ENCODE measurements at regions not wholly inside any gene's neighbourhood (a gene's known extent, or its start where the extent isn't known, plus 50 kb on each side); places are given as distances from the start of the nearest gene placed in this dataset.
A peak's percentile ranks its signal among the peaks of the same experiment; 100 is the strongest.

DNA sequence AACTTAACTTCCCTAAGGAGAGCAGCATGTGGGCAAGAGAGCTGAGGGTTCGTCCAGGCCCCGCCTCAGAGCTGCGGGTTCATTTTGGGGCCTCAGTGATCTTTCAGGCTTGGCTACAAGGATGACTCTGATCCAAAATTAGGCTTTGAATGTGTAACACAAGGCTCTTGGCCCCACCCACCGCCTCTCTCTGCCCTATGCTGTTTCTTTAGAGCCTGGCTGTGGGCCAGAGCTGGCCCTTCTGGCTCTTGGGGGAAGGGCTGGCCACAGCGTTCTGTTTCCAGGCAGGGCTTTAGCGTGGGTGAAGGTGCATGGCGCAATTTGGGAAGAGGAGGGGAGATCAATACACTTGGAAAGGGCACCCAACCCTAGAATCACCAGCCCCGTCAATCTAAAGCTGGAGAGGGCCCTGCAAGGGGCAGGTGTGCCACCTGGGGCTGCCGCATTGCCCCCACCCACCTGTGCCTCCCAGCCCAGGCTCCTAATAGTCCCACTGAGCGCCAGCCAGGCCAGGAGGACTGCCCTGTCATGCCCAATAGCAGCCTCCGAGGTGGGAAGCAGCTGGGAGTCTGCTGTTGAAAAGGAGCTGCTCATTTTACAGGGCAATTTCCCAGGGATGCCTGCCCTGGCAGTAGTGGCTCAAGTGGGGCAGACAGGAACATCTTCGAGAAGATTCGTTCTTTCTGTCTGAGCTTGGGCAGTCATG is 84.5 kb upstream of the MAML3 start:
- Histone ChIP-seq H3K4me3 (no peak overlapping the region), H3K27me3 (no peaks in the 10 kb centered on the region), H3K9me3 (no peaks in the 10 kb centered on the region), H3K36me3 (no peaks in the 10 kb centered on the region), H3K27ac (peak overlapping the region; percentile 88 to 92), H3K4me1 (peaks cover 13 to 16% of the 10 kb centered on the region in 2 donors)
- intact Hi-C loops (cut with DNase I; ENCODE audit: low total_unique reads), result no loop called here
- no peak for TF ChIP-seq CTCF (IDR thresholded peaks at IDR 0.05)
- no peak for TF ChIP-seq POLR2A (IDR thresholded peaks at IDR 0.05)
- peak; percentile 90 to 93 for DNase-seq

GRCh38 chr4:140237616-140238350 is 83.8 kb upstream of the MAML3 start:
- TF ChIP-seq POLR2A (IDR thresholded peaks at IDR 0.05) (no peak), CTCF (IDR thresholded peaks at IDR 0.05) (no peak)
- Histone ChIP-seq H3K27me3 (no peaks in the 10 kb centered on the region), H3K4me3 (peak overlapping the region in 1 of 2 donors; percentile 3), H3K27ac (peak overlapping the region; percentile 88 to 92), H3K36me3 (no peaks in the 10 kb centered on the region), H3K4me1 (peaks cover 13 to 16% of the 10 kb centered on the region in 2 donors), H3K9me3 (no peaks in the 10 kb centered on the region)
- intact Hi-C loops (cut with DNase I; ENCODE audit: low total_unique reads), result no loop called here
- DNase-seq, result peak; percentile 76 to 86

DNA sequence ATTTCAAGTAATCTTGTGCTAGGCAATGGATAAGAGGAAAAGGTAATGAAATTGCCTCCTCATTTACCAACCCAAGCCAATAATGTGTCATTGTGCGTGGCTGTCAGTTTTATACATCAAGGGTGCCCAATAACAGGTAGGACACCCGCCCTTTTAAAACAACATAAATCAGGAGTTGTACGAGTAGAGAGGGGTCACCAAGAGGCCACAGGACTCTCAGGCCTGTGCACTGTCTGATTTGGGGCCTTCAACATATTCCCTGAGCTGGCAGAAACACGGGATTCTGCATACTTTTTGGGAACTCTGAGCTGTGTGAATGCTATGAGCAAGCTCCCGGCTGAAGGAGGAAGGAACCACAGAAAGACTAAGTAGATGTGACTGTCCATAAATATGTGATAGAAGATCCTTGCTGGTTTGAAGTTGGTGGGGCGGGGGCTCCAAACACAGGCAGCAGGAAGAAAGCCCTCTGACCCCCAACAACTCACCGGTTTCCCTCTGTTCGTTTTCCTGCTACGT is 82.7 kb upstream of the MAML3 start:
- Histone ChIP-seq H3K4me3 (no peak overlapping the region), H3K4me1 (peaks cover 13 to 16% of the 10 kb centered on the region in 2 donors), H3K9me3 (no peaks in the 10 kb centered on the region), H3K27me3 (no peaks in the 10 kb centered on the region), H3K27ac (peak overlapping the region; percentile 88 to 92), H3K36me3 (no peaks in the 10 kb centered on the region)
- no peak for DNase-seq
- TF ChIP-seq CTCF (IDR thresholded peaks at IDR 0.05) (no peak), POLR2A (IDR thresholded peaks at IDR 0.05) (no peak)
- intact Hi-C loops (cut with DNase I; ENCODE audit: low total_unique reads), result no loop called here

DNA sequence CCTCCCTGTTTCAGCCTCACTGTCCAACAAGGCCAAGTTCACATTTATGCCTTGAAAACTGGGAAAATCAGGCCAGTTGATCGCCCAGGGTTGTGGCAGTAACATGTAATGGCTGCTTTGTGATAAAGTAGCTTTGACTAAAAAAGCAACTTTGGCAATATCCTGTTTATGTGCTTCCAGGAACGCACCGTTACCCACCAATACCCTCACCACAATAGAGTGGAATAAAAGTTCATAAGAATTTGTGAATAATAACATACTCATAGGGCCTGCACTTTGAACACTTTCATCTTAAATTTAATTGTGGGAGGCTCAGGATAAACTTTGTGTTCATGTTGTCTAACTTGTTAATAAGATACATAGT is 80.7 kb upstream of the MAML3 start:
- peak overlapping the region; percentile 72 to 77 for H3K27ac ChIP-seq
- H3K27me3 ChIP-seq, result no peaks in the 10 kb centered on the region
- no peak for DNase-seq
- intact Hi-C loops (cut with DNase I; ENCODE audit: low total_unique reads), result no loop called here
- H3K4me1 ChIP-seq, result peaks cover 13 to 16% of the 10 kb centered on the region in 2 donors
- H3K9me3 ChIP-seq, result no peaks in the 10 kb centered on the region
- H3K4me3 ChIP-seq, result no peak overlapping the region
- TF ChIP-seq CTCF (IDR thresholded peaks at IDR 0.05) (no peak), POLR2A (IDR thresholded peaks at IDR 0.05) (no peak)
- no peaks in the 10 kb centered on the region for H3K36me3 ChIP-seq
